Vagina (tissue), 2 donors: ENCODE measurements at regions not wholly inside any gene's neighbourhood (a gene's known extent, or its start where the extent isn't known, plus 50 kb on each side); places are given as distances from the start of the nearest gene placed in this dataset.

Source experiments
- DNase-seq, 2 donors: peaks; one replicate each; pipeline ENCODE4 v3.0.0-alpha.2; 2017; ENCODE audit errors: extremely low spot score in 2 of 2
- H3K27ac ChIP-seq: fragments of 200-600 bp; sonication (generic); one replicate; pipeline ENCODE4 v1.5.1; 2019
- H3K27me3 ChIP-seq: fragments of 200-600 bp; sonication (generic); one replicate; pipeline ENCODE4 v1.5.1; 2019
- H3K36me3 ChIP-seq, 2 donors: fragments of 200-600 bp; sonication (generic); one replicate each; pipeline ENCODE4 v1.5.1; 2017 to 2019
- H3K4me1 ChIP-seq: fragments of 200-600 bp; sonication (generic); one replicate; pipeline ENCODE4 v1.5.1; 2019
- H3K4me3 ChIP-seq, 2 donors: fragments of 200-600 bp; sonication (generic); 1 replicate in 1 of 2; 2 replicates in 1 of 2; pipeline ENCODE4 v1.5.1; 2016 to 2019
- H3K9me3 ChIP-seq: fragments of 200-600 bp; sonication (generic); one replicate; pipeline ENCODE4 v1.5.1; 2019
- POLR2A ChIP-seq, 2 donors: fragments of 450-650 bp; IDR thresholded peaks; one replicate each; pipeline ENCODE4 v1.6.1; 2017; ENCODE audit warnings: antibody characterized with exemption in 2 of 2, mild to moderate bottlenecking in 2 of 2, moderate library complexity in 2 of 2
- POLR2AphosphoS5 ChIP-seq, 2 donors: sonication (generic); formaldehyde crosslinking; IDR thresholded peaks; one replicate each; pipeline ENCODE4 v1.9.0; 2017; ENCODE audit warnings: antibody characterized with exemption in 2 of 2, mild to moderate bottlenecking in 2 of 2, low read depth in 1 of 2; ENCODE audit not compliant: insufficient read depth in 1 of 2
- intact Hi-C: fragments of 100-400 bp; cut with DNase I; formaldehyde crosslinking; loops from one replicate; pipeline ENCODE4 v1.15.1; 2023
- TF ChIP-seq, protein P1 (sequence below), 3 experiments: fragments of 450-650 bp in 2 of 3; fragments of 200-600 bp in 1 of 3; sonication (generic) in 1 of 3; IDR thresholded peaks; one replicate each; pipeline ENCODE4 v1.5.1; 2017 to 2019; ENCODE audit warnings: antibody characterized with exemption in 3 of 3, mild to moderate bottlenecking in 2 of 3, moderate library complexity in 2 of 3

DNA sequence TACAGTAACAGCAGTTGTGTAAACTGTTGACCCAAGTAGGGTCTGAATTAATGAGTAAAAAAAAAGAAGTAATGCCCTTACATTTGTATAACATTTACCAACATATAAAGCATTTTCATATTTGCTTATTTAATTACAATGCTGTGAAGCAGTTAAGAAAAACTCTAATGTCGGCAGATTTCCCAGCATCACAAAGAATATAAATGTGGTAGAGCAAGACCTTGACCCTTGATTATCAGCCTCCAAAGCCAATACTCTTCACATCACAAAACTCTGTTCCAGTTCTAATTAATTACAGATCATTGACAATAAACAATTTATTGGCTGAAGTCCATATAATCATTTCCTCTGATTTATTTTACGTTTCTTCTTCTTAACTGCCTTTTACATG, 130.2 kb downstream of the DUSP10 start:
- DNase-seq, result no peak
- Histone ChIP-seq H3K27me3 (no peaks in the 10 kb centered on the region), H3K4me3 (no peak overlapping the region), H3K9me3 (no peaks in the 10 kb centered on the region), H3K4me1 (peaks cover 10% of the 10 kb centered on the region), H3K27ac (peak overlapping the region; percentile 33), H3K36me3 (no peaks in the 10 kb centered on the region)
- intact Hi-C loops, result no loop called here
- no peak for TF ChIP-seq POLR2AphosphoS5 (IDR thresholded peaks at IDR 0.05; ENCODE audit: insufficient read depth in 1 of 2, low read depth in 1 of 2)
- TF ChIP-seq, protein P1, sequence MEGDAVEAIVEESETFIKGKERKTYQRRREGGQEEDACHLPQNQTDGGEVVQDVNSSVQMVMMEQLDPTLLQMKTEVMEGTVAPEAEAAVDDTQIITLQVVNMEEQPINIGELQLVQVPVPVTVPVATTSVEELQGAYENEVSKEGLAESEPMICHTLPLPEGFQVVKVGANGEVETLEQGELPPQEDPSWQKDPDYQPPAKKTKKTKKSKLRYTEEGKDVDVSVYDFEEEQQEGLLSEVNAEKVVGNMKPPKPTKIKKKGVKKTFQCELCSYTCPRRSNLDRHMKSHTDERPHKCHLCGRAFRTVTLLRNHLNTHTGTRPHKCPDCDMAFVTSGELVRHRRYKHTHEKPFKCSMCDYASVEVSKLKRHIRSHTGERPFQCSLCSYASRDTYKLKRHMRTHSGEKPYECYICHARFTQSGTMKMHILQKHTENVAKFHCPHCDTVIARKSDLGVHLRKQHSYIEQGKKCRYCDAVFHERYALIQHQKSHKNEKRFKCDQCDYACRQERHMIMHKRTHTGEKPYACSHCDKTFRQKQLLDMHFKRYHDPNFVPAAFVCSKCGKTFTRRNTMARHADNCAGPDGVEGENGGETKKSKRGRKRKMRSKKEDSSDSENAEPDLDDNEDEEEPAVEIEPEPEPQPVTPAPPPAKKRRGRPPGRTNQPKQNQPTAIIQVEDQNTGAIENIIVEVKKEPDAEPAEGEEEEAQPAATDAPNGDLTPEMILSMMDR (IDR thresholded peaks at IDR 0.05), result no peak
- TF ChIP-seq POLR2A (IDR thresholded peaks at IDR 0.05), result no peak

- no peaks in the 10 kb centered on the region for H3K36me3 ChIP-seq
- peak overlapping the region; percentile 33 for H3K27ac ChIP-seq
- intact Hi-C loops, result no loop called here
- TF ChIP-seq POLR2A (IDR thresholded peaks at IDR 0.05), result no peak
- TF ChIP-seq, protein P1 (IDR thresholded peaks at IDR 0.05), result no peak
- peak in 1 of 2 donors; percentile 86 for TF ChIP-seq POLR2AphosphoS5 (IDR thresholded peaks at IDR 0.05; ENCODE audit: insufficient read depth in 1 of 2, low read depth in 1 of 2)
- H3K9me3 ChIP-seq, result no peaks in the 10 kb centered on the region
- DNase-seq, result no peak
- H3K4me3 ChIP-seq, result no peak overlapping the region
- peaks cover 10% of the 10 kb centered on the region for H3K4me1 ChIP-seq
- no peaks in the 10 kb centered on the region for H3K27me3 ChIP-seq
Observed at GRCh38 chr1:221612047-221612777, 129.7 kb downstream of the DUSP10 start.

DNA sequence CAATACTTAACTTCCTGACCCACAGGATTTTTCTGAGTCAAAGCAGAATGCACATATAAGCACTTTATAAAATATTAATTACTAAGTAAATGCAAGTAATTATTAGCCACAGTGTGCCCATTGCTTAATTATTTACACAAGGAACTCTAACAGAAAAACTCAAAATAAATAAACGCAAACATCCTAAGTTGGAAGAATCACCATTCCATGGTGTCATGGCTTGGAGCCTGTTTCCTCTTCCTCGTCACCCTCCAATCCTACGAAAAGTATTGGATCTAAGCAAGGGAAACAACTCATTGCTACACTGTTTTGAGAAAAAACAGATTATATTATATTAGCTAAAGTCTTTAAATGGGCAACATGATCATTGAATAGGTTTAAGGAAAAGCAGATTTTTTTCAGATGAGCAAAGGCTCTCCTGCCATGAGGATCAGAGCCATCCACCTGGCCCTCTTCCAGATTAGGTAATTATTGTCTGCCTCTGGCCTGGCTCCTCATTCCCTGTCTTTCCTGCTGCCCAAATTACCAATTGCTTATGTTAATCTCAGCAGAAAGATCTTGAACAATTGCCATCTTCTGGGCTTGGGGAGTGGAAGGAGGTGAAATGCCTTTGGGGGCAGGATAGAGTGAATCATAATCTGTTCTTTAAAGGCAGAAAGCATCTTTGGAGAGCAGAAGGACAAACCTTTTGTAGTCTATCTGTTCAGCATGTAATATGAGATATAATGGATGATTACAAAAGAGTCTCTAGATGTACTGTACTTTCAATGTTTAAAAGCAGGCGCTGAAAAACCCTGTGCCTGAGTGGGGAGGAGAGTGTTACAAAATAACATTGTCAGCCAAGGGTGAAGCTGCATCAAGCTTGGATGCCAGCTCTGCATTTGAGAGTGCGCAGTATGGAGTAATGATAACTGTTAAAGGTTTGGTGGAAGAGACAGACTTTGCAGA, 121.2 kb downstream of the DUSP10 start:
- no peak overlapping the region for H3K4me3 ChIP-seq
- no peaks in the 10 kb centered on the region for H3K9me3 ChIP-seq
- TF ChIP-seq, protein P1 (IDR thresholded peaks at IDR 0.05), result no peak
- no peak for TF ChIP-seq POLR2AphosphoS5 (IDR thresholded peaks at IDR 0.05; ENCODE audit: insufficient read depth in 1 of 2, low read depth in 1 of 2)
- TF ChIP-seq POLR2A (IDR thresholded peaks at IDR 0.05), result no peak
- no peaks in the 10 kb centered on the region for H3K4me1 ChIP-seq
- H3K36me3 ChIP-seq, result no peaks in the 10 kb centered on the region
- no peak overlapping the region for H3K27ac ChIP-seq
- no peaks in the 10 kb centered on the region for H3K27me3 ChIP-seq
- intact Hi-C loops, result no loop called here
- DNase-seq, result no peak

DNA sequence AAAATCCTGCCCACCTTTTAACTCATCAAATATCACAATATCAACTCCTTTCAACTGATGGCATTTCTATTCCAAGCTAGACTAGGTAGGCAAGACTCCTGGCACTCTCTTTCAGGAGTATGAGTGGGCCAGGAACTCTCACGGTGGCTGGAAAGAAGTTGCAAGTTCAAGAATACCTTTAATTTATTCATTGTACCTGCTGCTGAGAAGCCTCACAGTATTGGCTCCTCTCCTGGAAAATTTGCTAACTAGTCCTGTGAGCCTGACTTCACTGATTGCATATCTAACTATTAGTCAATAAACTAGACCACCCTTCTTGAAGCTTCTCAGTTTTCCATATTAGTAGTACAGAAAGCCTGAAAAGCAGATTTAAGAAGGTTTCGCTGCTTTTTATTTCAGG, 120.2 kb downstream of the DUSP10 start:
- Histone ChIP-seq H3K4me3 (no peak overlapping the region), H3K27ac (no peak overlapping the region), H3K36me3 (no peaks in the 10 kb centered on the region), H3K4me1 (no peaks in the 10 kb centered on the region), H3K27me3 (no peaks in the 10 kb centered on the region), H3K9me3 (no peaks in the 10 kb centered on the region)
- DNase-seq, result no peak
- no peak for TF ChIP-seq POLR2AphosphoS5 (IDR thresholded peaks at IDR 0.05; ENCODE audit: insufficient read depth in 1 of 2, low read depth in 1 of 2)
- TF ChIP-seq POLR2A (IDR thresholded peaks at IDR 0.05), result no peak
- TF ChIP-seq, protein P1 (IDR thresholded peaks at IDR 0.05), result no peak
- intact Hi-C loops, result no loop called here
